ENCODE measurements at regions not wholly inside any gene's neighbourhood (a gene's known extent, or its start where the extent isn't known, plus 50 kb on each side); places are given as distances from the start of the nearest gene placed in this dataset.

GRCh38 chr3:127368186-127369032 lies 80.6 kb upstream of the PRR20G start:
- H3K27me3 ChIP-seq = no peaks in the 10 kb centered on the region
- intact Hi-C loops (cut with DNase I; ENCODE audit: low total_unique reads) = no loop called here
- TF ChIP-seq, protein P1, sequence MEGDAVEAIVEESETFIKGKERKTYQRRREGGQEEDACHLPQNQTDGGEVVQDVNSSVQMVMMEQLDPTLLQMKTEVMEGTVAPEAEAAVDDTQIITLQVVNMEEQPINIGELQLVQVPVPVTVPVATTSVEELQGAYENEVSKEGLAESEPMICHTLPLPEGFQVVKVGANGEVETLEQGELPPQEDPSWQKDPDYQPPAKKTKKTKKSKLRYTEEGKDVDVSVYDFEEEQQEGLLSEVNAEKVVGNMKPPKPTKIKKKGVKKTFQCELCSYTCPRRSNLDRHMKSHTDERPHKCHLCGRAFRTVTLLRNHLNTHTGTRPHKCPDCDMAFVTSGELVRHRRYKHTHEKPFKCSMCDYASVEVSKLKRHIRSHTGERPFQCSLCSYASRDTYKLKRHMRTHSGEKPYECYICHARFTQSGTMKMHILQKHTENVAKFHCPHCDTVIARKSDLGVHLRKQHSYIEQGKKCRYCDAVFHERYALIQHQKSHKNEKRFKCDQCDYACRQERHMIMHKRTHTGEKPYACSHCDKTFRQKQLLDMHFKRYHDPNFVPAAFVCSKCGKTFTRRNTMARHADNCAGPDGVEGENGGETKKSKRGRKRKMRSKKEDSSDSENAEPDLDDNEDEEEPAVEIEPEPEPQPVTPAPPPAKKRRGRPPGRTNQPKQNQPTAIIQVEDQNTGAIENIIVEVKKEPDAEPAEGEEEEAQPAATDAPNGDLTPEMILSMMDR (IDR thresholded peaks at IDR 0.05) = no peak
- TF ChIP-seq POLR2A (IDR thresholded peaks at IDR 0.05) = no peak
- H3K4me3 ChIP-seq = no peak overlapping the region
- no peak overlapping the region for H3K27ac ChIP-seq
- H3K4me1 ChIP-seq = no peaks in the 10 kb centered on the region
- H3K36me3 ChIP-seq = no peaks in the 10 kb centered on the region
- H3K9me3 ChIP-seq = no peaks in the 10 kb centered on the region
- no peak for DNase-seq

DNA sequence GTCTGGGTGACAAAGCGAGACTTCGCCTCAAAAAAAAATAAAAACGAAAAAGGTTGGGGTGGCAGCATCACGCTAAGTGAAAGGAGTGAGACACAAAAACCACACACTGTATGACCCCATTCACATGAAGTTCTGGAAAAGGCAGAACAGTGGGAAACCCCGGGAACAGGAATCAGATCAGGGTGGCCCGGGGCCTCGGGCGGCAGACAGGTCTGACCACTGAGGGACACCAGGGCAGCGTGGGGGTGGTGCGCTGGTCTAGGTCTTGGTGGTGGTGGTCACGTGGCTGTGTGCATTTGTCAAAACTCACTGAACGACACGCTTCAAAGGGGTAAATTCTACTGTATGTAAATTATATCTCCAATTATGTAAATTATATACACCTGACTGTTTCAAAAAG lies 79.7 kb upstream of the PRR20G start:
- no peaks in the 10 kb centered on the region for H3K36me3 ChIP-seq
- H3K9me3 ChIP-seq = no peaks in the 10 kb centered on the region
- no peak for TF ChIP-seq POLR2A (IDR thresholded peaks at IDR 0.05)
- TF ChIP-seq, protein P1 (IDR thresholded peaks at IDR 0.05) = no peak
- intact Hi-C loops (cut with DNase I; ENCODE audit: low total_unique reads) = no loop called here
- H3K4me3 ChIP-seq = no peak overlapping the region
- H3K27ac ChIP-seq = no peak overlapping the region
- no peaks in the 10 kb centered on the region for H3K27me3 ChIP-seq
- DNase-seq = no peak
- H3K4me1 ChIP-seq = no peaks in the 10 kb centered on the region

DNA sequence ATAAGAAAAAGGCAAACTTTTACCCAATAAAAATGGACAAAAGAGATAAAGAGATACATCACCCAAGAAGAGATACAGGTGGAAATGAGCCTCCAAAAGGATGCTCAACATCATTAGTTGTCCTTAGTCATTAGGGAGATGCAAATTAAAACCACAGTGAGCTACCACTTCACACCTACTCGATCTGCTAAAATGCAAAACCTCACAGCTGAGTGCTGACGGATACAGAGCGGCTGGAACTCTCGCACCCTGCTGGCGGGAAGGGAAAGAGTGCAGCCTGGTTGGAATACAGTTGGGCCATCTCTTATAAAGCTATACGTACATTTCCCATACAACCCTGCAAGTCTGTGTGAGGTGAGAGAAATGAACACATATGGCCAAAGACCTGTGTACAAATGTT lies 78.5 kb upstream of the PRR20G start:
- Histone ChIP-seq H3K4me3 (no peak overlapping the region), H3K27me3 (no peaks in the 10 kb centered on the region), H3K9me3 (no peaks in the 10 kb centered on the region), H3K27ac (no peak overlapping the region), H3K4me1 (no peaks in the 10 kb centered on the region), H3K36me3 (no peaks in the 10 kb centered on the region)
- DNase-seq = no peak
- intact Hi-C loops (cut with DNase I; ENCODE audit: low total_unique reads) = no loop called here
- TF ChIP-seq POLR2A (IDR thresholded peaks at IDR 0.05) = no peak
- TF ChIP-seq, protein P1 (IDR thresholded peaks at IDR 0.05) = no peak

- no peak for TF ChIP-seq POLR2A (IDR thresholded peaks at IDR 0.05)
- TF ChIP-seq, protein P1 (IDR thresholded peaks at IDR 0.05) = no peak
- Histone ChIP-seq H3K27me3 (no peaks in the 10 kb centered on the region), H3K9me3 (no peaks in the 10 kb centered on the region), H3K4me1 (no peaks in the 10 kb centered on the region), H3K36me3 (no peaks in the 10 kb centered on the region), H3K4me3 (no peak overlapping the region), H3K27ac (no peak overlapping the region)
- intact Hi-C loops (cut with DNase I; ENCODE audit: low total_unique reads) = no loop called here
- DNase-seq = no peak
Measured at GRCh38 chr3:127365163-127365798, 77.4 kb upstream of the PRR20G start.

DNA sequence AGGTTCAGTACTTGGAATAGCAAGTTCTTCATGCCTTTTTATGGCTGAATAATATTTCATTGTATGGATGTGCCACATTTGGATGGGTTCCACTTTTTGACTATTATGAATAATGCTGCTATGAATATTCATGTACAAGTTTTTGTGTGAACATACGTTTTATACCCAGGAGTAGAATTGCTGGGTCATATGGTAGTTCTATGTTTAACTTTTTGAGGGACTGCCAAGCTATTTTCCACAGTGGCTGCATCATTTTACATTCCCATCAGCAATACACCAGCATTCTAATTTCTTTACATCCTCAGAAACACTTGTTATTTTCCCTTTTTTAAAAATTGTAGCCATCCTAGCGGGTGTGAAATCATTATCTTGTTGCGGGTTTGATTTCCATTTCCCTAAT lies 76.0 kb upstream of the PRR20G start:
- no peak for DNase-seq
- intact Hi-C loops (cut with DNase I; ENCODE audit: low total_unique reads) = no loop called here
- H3K36me3 ChIP-seq = no peaks in the 10 kb centered on the region
- no peaks in the 10 kb centered on the region for H3K9me3 ChIP-seq
- H3K4me3 ChIP-seq = no peak overlapping the region
- no peaks in the 10 kb centered on the region for H3K4me1 ChIP-seq
- no peak overlapping the region for H3K27ac ChIP-seq
- H3K27me3 ChIP-seq = no peaks in the 10 kb centered on the region
- TF ChIP-seq, protein P1 (IDR thresholded peaks at IDR 0.05) = no peak
- no peak for TF ChIP-seq POLR2A (IDR thresholded peaks at IDR 0.05)

Data from uterus (tissue), 3 donors.